Mesothelial cell of epicardium (in vitro differentiated cells): ENCODE measurements at regions not wholly inside any gene's neighbourhood (a gene's known extent, or its start where the extent isn't known, plus 50 kb on each side); places are given as distances from the start of the nearest gene placed in this dataset.

Experiments used
- DNase-seq, 2 experiments: peaks; one replicate each; pipeline ENCODE4 v3.0.0; 2021; ENCODE audit warnings: low spot score in 2 of 2; ENCODE audit not compliant: unreplicated experiment in 2 of 2
- H3K27ac Mint-ChIP-seq: 2 replicates; pipeline ENCODE4 v1.8.0; 2021; ENCODE audit warnings: mixed read lengths
- H3K27me3 Mint-ChIP-seq: 2 replicates; pipeline ENCODE4 v1.8.0; 2021; ENCODE audit warnings: low read depth, mixed read lengths
- H3K36me3 Mint-ChIP-seq: 2 replicates; pipeline ENCODE4 v1.8.0; 2021; ENCODE audit warnings: mixed read lengths
- H3K4me1 Mint-ChIP-seq: 2 replicates; pipeline ENCODE4 v1.8.0; 2021; ENCODE audit warnings: mixed read lengths
- H3K4me3 Mint-ChIP-seq: 2 replicates; pipeline ENCODE4 v1.8.0; 2021; ENCODE audit warnings: mild to moderate bottlenecking, moderate library complexity, mixed read lengths
- H3K9me3 Mint-ChIP-seq: 2 replicates; pipeline ENCODE4 v1.8.0; 2021; ENCODE audit warnings: mixed read lengths
- TF ChIP-seq, protein P1 (sequence below): fragments of 200-600 bp; sonication (generic); IDR thresholded peaks from one replicate; pipeline ENCODE4 v1.5.0; 2021; ENCODE audit warnings: antibody characterized with exemption; ENCODE audit not compliant: unreplicated experiment

DNA sequence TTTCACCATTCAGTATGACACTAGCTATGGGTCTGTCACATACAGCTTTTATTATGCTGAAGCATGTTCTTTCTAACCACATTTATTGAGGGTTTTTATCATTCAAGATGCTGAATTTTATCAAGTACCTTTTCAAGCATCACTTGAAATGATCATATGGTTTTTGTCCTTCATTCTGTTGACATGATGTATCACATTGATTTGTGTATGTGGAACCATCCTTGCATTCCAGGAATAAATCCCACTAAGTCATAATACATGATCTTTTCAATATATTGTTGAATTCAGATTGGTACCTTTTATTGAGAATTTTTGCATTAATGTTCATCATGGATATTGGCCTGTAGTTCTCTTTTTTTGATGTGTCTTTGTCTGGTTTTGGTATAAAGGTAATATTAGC is 317.4 kb downstream of the NNT start:
- DNase-seq, result no peak
- Mint-ChIP-seq H3K27ac (no peak overlapping the region), H3K4me3 (no peak overlapping the region), H3K36me3 (no peaks in the 10 kb centered on the region), H3K27me3 (no peaks in the 10 kb centered on the region), H3K9me3 (no peaks in the 10 kb centered on the region), H3K4me1 (no peaks in the 10 kb centered on the region)
- TF ChIP-seq, protein P1, sequence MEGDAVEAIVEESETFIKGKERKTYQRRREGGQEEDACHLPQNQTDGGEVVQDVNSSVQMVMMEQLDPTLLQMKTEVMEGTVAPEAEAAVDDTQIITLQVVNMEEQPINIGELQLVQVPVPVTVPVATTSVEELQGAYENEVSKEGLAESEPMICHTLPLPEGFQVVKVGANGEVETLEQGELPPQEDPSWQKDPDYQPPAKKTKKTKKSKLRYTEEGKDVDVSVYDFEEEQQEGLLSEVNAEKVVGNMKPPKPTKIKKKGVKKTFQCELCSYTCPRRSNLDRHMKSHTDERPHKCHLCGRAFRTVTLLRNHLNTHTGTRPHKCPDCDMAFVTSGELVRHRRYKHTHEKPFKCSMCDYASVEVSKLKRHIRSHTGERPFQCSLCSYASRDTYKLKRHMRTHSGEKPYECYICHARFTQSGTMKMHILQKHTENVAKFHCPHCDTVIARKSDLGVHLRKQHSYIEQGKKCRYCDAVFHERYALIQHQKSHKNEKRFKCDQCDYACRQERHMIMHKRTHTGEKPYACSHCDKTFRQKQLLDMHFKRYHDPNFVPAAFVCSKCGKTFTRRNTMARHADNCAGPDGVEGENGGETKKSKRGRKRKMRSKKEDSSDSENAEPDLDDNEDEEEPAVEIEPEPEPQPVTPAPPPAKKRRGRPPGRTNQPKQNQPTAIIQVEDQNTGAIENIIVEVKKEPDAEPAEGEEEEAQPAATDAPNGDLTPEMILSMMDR, result no peak

DNA sequence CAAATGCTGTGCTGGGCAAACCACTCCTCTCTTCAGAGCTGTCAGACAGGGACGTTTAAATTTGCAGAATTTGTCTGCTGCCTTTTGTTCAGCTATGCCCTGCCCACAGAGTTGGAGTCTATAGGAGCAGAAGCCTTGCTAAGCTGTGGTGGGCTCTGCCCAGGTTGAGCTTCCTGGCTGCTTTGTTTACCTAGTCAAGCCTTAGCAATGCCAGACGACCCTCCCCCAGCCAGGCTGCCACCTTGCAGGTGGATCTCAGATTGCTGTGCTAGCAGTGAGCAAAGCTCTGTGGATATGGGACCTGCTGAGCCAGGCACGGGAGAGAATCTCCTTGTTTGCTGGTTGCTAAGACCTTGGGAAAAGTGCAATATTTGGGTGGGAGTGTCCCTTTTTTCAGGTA is 314.9 kb downstream of the NNT start:
- Mint-ChIP-seq H3K4me1 (no peaks in the 10 kb centered on the region), H3K36me3 (no peaks in the 10 kb centered on the region), H3K4me3 (no peak overlapping the region), H3K27me3 (no peaks in the 10 kb centered on the region), H3K27ac (no peak overlapping the region), H3K9me3 (no peaks in the 10 kb centered on the region)
- TF ChIP-seq, protein P1, result no peak
- no peak for DNase-seq

DNA sequence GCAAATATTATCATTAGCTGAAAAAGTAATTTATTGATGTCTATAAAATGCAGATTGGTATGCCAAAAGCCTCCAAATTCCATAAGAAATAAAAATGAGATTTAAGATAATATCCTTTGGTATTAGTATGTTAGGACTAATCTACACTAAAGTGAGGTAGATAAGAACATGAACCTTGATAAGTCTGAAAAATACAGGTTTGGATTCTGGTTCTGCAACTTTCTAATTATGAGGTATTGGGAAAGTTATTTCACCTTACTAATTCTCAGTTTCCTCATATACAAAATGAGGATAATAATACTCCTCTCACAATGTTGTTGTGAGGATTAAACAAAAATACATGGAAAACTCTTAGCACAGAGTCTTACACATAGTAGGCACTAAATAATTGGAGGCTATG is 300.1 kb downstream of the NNT start:
- H3K9me3 Mint-ChIP-seq, result peaks cover 4% of the 10 kb centered on the region
- H3K27ac Mint-ChIP-seq, result no peak overlapping the region
- H3K27me3 Mint-ChIP-seq, result no peaks in the 10 kb centered on the region
- DNase-seq, result no peak
- no peaks in the 10 kb centered on the region for H3K36me3 Mint-ChIP-seq
- no peak overlapping the region for H3K4me3 Mint-ChIP-seq
- TF ChIP-seq, protein P1, result no peak
- no peaks in the 10 kb centered on the region for H3K4me1 Mint-ChIP-seq

DNA sequence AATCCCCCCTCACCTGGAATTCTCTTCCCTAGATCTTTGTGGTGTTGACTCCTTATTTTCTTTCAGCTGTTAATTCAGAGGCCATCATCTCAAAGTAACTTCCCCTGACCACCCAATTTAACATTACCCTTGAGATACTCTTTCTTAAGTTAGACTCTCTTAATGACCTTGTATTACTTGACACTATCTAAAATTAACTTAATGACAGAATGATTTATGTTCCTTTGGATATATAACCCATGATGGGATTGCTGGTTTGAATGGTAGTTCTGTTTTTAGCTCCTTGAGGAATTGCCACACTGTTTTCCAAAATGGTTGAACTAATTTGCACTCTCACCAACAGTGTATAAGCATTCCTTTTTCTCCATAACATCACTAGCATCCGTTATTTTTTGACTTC is 298.0 kb downstream of the NNT start:
- Mint-ChIP-seq H3K4me3 (no peak overlapping the region), H3K4me1 (no peaks in the 10 kb centered on the region), H3K9me3 (no peaks in the 10 kb centered on the region), H3K36me3 (no peaks in the 10 kb centered on the region), H3K27me3 (no peaks in the 10 kb centered on the region), H3K27ac (no peak overlapping the region)
- no peak for DNase-seq
- TF ChIP-seq, protein P1, result no peak

DNA sequence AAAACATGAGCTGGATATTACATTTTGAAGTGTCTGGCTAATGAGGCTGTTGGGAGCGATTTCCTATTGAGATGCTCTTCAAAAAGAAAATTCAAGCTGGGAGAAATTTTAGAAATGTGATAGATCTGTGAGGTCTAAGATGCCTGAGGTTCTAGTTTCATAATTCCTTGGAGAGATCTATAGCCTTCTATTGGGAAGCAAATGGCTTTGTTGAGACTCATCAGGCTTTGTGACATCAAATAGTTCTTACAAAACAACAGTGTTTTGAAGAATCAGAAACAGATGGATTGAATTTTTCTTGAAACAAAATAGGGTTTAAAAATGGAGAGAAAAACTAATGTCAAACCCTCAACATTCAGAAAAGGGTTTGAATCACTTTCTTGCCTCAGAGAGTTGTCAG is 292.9 kb downstream of the NNT start:
- no peaks in the 10 kb centered on the region for H3K36me3 Mint-ChIP-seq
- TF ChIP-seq, protein P1, result no peak
- H3K27ac Mint-ChIP-seq, result no peak overlapping the region
- no peaks in the 10 kb centered on the region for H3K9me3 Mint-ChIP-seq
- DNase-seq, result no peak
- H3K27me3 Mint-ChIP-seq, result no peaks in the 10 kb centered on the region
- peaks cover 12% of the 10 kb centered on the region for H3K4me1 Mint-ChIP-seq
- no peak overlapping the region for H3K4me3 Mint-ChIP-seq
